Neural cell (in vitro differentiated cells): ENCODE measurements at regions not wholly inside any gene's neighbourhood (a gene's known extent, or its start where the extent isn't known, plus 50 kb on each side); places are given as distances from the start of the nearest gene placed in this dataset.

Source experiments
- H2AFZ ChIP-seq: fragments of 200-600, 300-800 bp; sonication (generic), shearing (Covaris generic); 2 replicates; pipeline ENCODE4 v1.6.0; 2014; ENCODE audit warnings: low read depth, mild to moderate bottlenecking, antibody characterized with exemption, low read length, moderate library complexity
- H3F3A ChIP-seq: fragments of 200-600 bp; shearing (Covaris generic); 2 replicates; pipeline ENCODE4 v1.6.1; 2016; ENCODE audit warnings: mild to moderate bottlenecking, moderate library complexity, mixed read lengths, antibody characterized with exemption, low read length; ENCODE audit not compliant: insufficient read depth, poor library complexity, severe bottlenecking
- H3K27ac ChIP-seq: fragments of 200-600, 300-800 bp; sonication (generic), shearing (Covaris generic); 2 replicates; pipeline ENCODE4 v1.5.1; 2014; ENCODE audit warnings: mild to moderate bottlenecking, low read length, moderate library complexity
- H3K27me3 ChIP-seq: fragments of 300-800, 200-600 bp; sonication (generic), shearing (Covaris generic); 2 replicates; pipeline ENCODE4 v1.6.0; 2014; ENCODE audit warnings: mild to moderate bottlenecking, low read depth, low read length, moderate library complexity; ENCODE audit not compliant: insufficient read depth
- H3K36me3 ChIP-seq: fragments of 300-800, 200-600 bp; sonication (generic), shearing (Covaris generic); 2 replicates; pipeline ENCODE4 v1.5.1; 2014; ENCODE audit warnings: mild to moderate bottlenecking, antibody characterized with exemption, low read length, moderate library complexity; ENCODE audit not compliant: insufficient read depth
- H3K4me2 ChIP-seq: fragments of 300-800, 200-600 bp; sonication (generic), shearing (Covaris generic); 2 replicates; pipeline ENCODE4 v1.6.0; 2014; ENCODE audit warnings: mild to moderate bottlenecking, low read length
- H3K4me3 ChIP-seq: fragments of 300-800, 200-600 bp; sonication (generic), shearing (Covaris generic); 2 replicates; pipeline ENCODE4 v1.5.1; 2014; ENCODE audit warnings: mild to moderate bottlenecking, low read length, moderate library complexity
- H3K79me2 ChIP-seq: fragments of 200-600 bp; shearing (Covaris generic); replicated peaks from 2 replicates; pipeline ENCODE4 v1.6.0; 2014; ENCODE audit warnings: mild to moderate bottlenecking, low read length, moderate library complexity; ENCODE audit not compliant: insufficient read depth
- H3K9ac ChIP-seq: fragments of 300-800, 200-600 bp; sonication (generic), shearing (Covaris generic); 2 replicates; pipeline ENCODE4 v1.6.1; 2016; ENCODE audit warnings: mild to moderate bottlenecking, low read length, mixed read lengths
- H3K9me2 ChIP-seq: fragments of 200-600 bp; shearing (Covaris generic); 2 replicates; pipeline ENCODE4 v1.6.1; 2016; ENCODE audit warnings: mild to moderate bottlenecking, low read length, mixed read lengths; ENCODE audit not compliant: insufficient read depth
- H3K9me3 ChIP-seq: fragments of 200-600, 300-800 bp; sonication (generic), shearing (Covaris generic); 2 replicates; pipeline ENCODE4 v1.6.1; 2016; ENCODE audit warnings: mild to moderate bottlenecking, mixed run types, low read length, moderate library complexity, mixed read lengths
- H4K20me1 ChIP-seq: fragments of 200-600 bp; shearing (Covaris generic); 2 replicates; pipeline ENCODE4 v1.6.1; 2016; ENCODE audit warnings: mild to moderate bottlenecking, mixed run types; ENCODE audit not compliant: insufficient read depth
- CTCF ChIP-seq: fragments of 450-650 bp; IDR thresholded peaks from 2 replicates; pipeline ENCODE4 v1.5.1; 2014; ENCODE audit warnings: antibody characterized with exemption, mild to moderate bottlenecking, moderate library complexity; ENCODE audit not compliant: poor library complexity, severe bottlenecking
- EP300 ChIP-seq: fragments of 450-650 bp; conservative IDR thresholded peaks from 2 replicates; pipeline ENCODE4 v1.6.1; 2014; ENCODE audit warnings: antibody characterized with exemption, mild to moderate bottlenecking, moderate library complexity; ENCODE audit not compliant: poor library complexity, severe bottlenecking
- EZH2 ChIP-seq: fragments of 200-600, 300-800 bp; shearing (Covaris generic), sonication (generic); IDR thresholded peaks from 2 replicates; pipeline ENCODE4 v1.6.1; 2014; ENCODE audit warnings: antibody characterized with exemption, low read length, borderline replicate concordance, mild to moderate bottlenecking; ENCODE audit not compliant: insufficient read depth, poor library complexity, severe bottlenecking
- MXI1 ChIP-seq: fragments of 450-650 bp; conservative IDR thresholded peaks from 2 replicates; pipeline ENCODE4 v1.6.1; 2014; ENCODE audit warnings: antibody characterized with exemption, mild to moderate bottlenecking; ENCODE audit not compliant: poor library complexity, severe bottlenecking
- POLR2AphosphoS5 ChIP-seq: IDR thresholded peaks from 2 replicates; pipeline ENCODE4 v1.6.1; 2012
- RAD21 ChIP-seq: fragments of 450-650 bp; conservative IDR thresholded peaks from 2 replicates; pipeline ENCODE4 v1.6.1; 2014; ENCODE audit warnings: antibody characterized with exemption, mild to moderate bottlenecking, moderate library complexity
- REST ChIP-seq: IDR thresholded peaks from 2 replicates; pipeline ENCODE4 v1.6.1; 2012; ENCODE audit warnings: borderline replicate concordance
- SMC3 ChIP-seq: fragments of 450-650 bp; conservative IDR thresholded peaks from 2 replicates; pipeline ENCODE4 v1.6.1; 2014; ENCODE audit warnings: antibody characterized with exemption, mild to moderate bottlenecking, moderate library complexity; ENCODE audit not compliant: poor library complexity
- TAF1 ChIP-seq: IDR thresholded peaks from 2 replicates; pipeline ENCODE4 v1.6.1; 2012; ENCODE audit warnings: low read depth

- H3K4me3 ChIP-seq, result no peak overlapping the region
- H4K20me1 ChIP-seq, result no peaks in the 10 kb centered on the region
- no peak overlapping the region for H3K4me2 ChIP-seq
- no peaks in the 10 kb centered on the region for H3K9me2 ChIP-seq
- H3K79me2 ChIP-seq, result no peaks in the 10 kb centered on the region
- TF ChIP-seq CTCF, result no peak
- no peak for TF ChIP-seq EZH2
- no peak for TF ChIP-seq MXI1
- TF ChIP-seq TAF1, result no peak
- no peak for TF ChIP-seq RAD21
- no peak for TF ChIP-seq REST
- no peak overlapping the region for H2AFZ ChIP-seq
- H3K36me3 ChIP-seq, result no peaks in the 10 kb centered on the region
- H3K27ac ChIP-seq, result no peak overlapping the region
- H3F3A ChIP-seq, result no peaks in the 10 kb centered on the region
- H3K9me3 ChIP-seq, result no peaks in the 10 kb centered on the region
- H3K9ac ChIP-seq, result no peak overlapping the region
- no peaks in the 10 kb centered on the region for H3K27me3 ChIP-seq
Measured at GRCh38 chr10:111732166-111732785, 451.3 kb downstream of the GPAM start.

- no peak for TF ChIP-seq CTCF
- no peak for TF ChIP-seq SMC3
- TF ChIP-seq REST, result no peak
- TF ChIP-seq EP300, result no peak
- no peak for TF ChIP-seq TAF1
- TF ChIP-seq POLR2AphosphoS5, result no peak
- TF ChIP-seq EZH2, result no peak
- TF ChIP-seq MXI1, result no peak
- TF ChIP-seq RAD21, result no peak
- Histone ChIP-seq H3K9me3 (no peaks in the 10 kb centered on the region), H3K4me3 (no peak overlapping the region), H3K9ac (no peak overlapping the region), H3F3A (no peaks in the 10 kb centered on the region), H2AFZ (no peak overlapping the region), H3K79me2 (no peaks in the 10 kb centered on the region), H3K4me2 (no peak overlapping the region), H3K27me3 (no peaks in the 10 kb centered on the region), H3K9me2 (no peaks in the 10 kb centered on the region), H3K27ac (no peak overlapping the region), H4K20me1 (no peaks in the 10 kb centered on the region), H3K36me3 (no peaks in the 10 kb centered on the region)
Measured at GRCh38 chr10:111739125-111739873, 444.3 kb downstream of the GPAM start.
